ENCODE measurements at regions not wholly inside any gene's neighbourhood (a gene's known extent, or its start where the extent isn't known, plus 50 kb on each side); places are given as distances from the start of the nearest gene placed in this dataset.

DNA sequence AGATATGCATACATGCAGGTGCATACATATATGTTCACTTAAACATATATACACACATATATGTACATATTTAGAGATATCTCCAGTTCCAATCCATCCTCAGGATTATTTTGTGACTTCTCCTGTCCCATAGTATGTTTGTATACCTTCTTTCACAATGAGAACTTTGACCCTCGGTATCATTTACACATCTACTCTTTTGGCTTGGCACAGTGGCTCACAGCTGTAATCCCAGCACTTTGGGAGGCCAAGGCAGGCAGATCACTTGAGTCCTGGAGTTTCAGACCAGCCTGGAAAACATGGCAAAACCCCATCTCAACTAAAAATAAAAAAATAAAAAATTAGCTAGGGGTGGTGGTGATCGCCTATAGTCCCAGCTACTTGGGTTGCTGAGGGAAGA, 148.1 kb upstream of the CCL2 start:
- TF ChIP-seq, protein P1, sequence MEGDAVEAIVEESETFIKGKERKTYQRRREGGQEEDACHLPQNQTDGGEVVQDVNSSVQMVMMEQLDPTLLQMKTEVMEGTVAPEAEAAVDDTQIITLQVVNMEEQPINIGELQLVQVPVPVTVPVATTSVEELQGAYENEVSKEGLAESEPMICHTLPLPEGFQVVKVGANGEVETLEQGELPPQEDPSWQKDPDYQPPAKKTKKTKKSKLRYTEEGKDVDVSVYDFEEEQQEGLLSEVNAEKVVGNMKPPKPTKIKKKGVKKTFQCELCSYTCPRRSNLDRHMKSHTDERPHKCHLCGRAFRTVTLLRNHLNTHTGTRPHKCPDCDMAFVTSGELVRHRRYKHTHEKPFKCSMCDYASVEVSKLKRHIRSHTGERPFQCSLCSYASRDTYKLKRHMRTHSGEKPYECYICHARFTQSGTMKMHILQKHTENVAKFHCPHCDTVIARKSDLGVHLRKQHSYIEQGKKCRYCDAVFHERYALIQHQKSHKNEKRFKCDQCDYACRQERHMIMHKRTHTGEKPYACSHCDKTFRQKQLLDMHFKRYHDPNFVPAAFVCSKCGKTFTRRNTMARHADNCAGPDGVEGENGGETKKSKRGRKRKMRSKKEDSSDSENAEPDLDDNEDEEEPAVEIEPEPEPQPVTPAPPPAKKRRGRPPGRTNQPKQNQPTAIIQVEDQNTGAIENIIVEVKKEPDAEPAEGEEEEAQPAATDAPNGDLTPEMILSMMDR (IDR thresholded peaks at IDR 0.05): no peak
- TF ChIP-seq POLR2A (IDR thresholded peaks at IDR 0.05): no peak

Measured in esophagus squamous epithelium (tissue), 4 donors.